AG10803 (cell line): ENCODE measurements at regions not wholly inside any gene's neighbourhood (a gene's known extent, or its start where the extent isn't known, plus 50 kb on each side); places are given as distances from the start of the nearest gene placed in this dataset.
A peak's percentile ranks its signal among the peaks of the same experiment; 100 is the strongest.
"Not testable (repeated sequence)": the region's sequence is repeated elsewhere in the genome, so short reads cannot be mapped to it uniquely, and the experiment has no call there.

Experiments used
- DNase-seq: peaks from one replicate; pipeline ENCODE4 v3.0.0; 2010; ENCODE audit warnings: low read depth
- H3K4me3 ChIP-seq: 2 replicates; pipeline ENCODE4 v1.5.1; 2011; ENCODE audit warnings: mild to moderate bottlenecking, low read length, control low read depth
- TF ChIP-seq, protein P1 (sequence below): conservative IDR thresholded peaks from 2 replicates; pipeline ENCODE4 v1.5.1; 2011; ENCODE audit warnings: mild to moderate bottlenecking, low read length, control low read depth, inconsistent platforms

DNA sequence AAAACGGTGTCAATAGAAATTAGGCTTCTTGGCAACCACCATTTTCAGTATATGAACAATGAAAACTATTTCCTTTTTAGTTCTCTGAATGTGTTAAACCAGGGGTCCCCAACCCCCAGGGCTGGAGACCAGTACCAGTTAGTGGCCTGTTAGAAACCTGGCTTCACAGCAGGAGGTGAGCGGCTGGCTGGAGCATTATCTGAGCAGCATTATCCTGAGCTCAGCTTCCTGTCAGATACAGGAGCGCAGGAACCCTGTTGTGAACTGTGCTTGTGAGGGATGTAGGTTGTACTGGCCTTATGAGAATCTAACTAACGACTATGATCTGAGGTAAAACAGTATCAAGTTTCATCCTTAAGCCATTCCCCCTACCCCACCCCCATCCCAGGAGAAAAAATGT lies 328.7 kb downstream of the ZBBX start:
- no peak overlapping the region for H3K4me3 ChIP-seq
- DNase-seq, result no peak
- TF ChIP-seq, protein P1, sequence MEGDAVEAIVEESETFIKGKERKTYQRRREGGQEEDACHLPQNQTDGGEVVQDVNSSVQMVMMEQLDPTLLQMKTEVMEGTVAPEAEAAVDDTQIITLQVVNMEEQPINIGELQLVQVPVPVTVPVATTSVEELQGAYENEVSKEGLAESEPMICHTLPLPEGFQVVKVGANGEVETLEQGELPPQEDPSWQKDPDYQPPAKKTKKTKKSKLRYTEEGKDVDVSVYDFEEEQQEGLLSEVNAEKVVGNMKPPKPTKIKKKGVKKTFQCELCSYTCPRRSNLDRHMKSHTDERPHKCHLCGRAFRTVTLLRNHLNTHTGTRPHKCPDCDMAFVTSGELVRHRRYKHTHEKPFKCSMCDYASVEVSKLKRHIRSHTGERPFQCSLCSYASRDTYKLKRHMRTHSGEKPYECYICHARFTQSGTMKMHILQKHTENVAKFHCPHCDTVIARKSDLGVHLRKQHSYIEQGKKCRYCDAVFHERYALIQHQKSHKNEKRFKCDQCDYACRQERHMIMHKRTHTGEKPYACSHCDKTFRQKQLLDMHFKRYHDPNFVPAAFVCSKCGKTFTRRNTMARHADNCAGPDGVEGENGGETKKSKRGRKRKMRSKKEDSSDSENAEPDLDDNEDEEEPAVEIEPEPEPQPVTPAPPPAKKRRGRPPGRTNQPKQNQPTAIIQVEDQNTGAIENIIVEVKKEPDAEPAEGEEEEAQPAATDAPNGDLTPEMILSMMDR, result no peak

DNA sequence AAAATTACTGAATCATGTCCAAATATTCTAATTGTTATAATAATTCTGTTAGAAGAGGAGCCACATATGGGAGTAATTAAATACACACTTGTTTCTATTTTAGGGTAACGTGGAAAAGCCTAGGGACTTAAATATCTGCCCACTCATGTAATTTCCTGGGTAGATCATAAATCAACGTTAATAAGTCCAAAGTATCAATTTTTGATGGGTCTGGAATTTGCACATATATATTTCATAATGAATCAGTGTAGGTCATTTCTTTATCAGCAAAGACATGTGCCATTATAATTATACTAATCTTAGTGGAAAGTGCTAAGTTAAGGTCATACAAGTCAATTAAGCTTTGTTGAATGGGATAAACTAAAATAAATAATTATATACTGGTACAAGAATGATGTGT lies 346.2 kb downstream of the ZBBX start:
- TF ChIP-seq, protein P1, result no peak
- no peak overlapping the region for H3K4me3 ChIP-seq
- DNase-seq, result no peak

DNA sequence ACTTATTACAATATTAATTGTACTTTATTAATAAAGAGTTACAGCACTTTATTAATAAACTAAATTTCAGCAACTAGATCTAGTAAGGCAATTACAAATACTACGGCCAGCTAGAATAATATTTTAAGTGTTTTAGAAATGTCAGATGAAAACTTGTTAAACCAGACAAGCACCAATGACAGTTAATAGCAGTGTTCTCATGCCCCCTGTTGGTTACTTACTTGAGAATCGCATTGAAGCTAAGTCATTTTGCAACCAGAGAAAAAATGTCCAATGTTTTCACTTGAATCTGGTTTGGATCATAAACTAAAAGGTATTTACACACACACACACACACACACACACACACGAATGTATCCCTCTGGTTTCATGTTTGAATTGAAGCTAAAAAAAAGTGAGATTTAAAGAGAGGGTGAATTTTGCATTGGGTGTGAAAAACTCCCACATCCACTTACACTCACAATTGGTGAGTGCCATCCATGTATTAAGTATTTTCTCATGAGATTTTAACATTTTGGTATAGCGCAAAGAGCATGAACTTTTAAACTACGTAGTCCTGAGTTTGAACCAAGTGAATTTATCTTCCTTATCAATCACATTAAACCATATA lies 347.7 kb downstream of the ZBBX start:
- TF ChIP-seq, protein P1, result peak; percentile 19; the same call in 1 of the 2 replicates
- DNase-seq, result peak; percentile 6
- no peak overlapping the region for H3K4me3 ChIP-seq

DNA sequence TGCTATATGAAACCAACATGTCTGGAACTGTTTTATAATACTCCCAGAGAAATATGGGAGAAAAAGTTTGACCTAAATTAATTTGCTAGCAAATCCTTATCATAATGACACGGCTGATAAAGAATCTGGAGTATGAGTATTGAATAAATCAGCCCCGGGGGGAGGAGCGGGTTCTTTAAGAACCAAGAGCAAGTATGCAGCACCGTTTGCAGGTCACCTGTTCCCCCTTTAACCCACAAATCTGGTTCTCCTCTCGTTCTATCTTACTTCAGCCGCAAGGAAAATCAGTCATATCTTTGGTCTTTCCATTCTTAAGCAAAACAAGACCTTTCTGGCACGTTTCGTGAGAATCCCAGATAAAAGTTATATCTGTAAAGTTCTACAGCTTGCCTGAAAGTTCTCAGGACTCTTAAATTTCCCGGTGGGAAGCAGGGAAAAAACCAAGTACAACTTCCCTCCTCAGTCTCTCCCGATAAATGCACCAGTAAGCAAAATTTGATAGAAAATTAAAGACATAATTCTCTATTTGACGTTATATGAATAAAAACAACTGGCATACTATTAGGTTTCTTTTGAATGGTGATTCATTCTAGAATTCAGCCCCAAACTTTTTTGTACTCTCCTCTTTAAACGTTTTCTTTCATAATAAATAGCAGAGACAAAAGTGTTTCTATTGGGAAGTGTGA lies 348.6 kb downstream of the ZBBX start:
- TF ChIP-seq, protein P1, result no peak
- DNase-seq, result no peak
- H3K4me3 ChIP-seq, result no peak overlapping the region

DNA sequence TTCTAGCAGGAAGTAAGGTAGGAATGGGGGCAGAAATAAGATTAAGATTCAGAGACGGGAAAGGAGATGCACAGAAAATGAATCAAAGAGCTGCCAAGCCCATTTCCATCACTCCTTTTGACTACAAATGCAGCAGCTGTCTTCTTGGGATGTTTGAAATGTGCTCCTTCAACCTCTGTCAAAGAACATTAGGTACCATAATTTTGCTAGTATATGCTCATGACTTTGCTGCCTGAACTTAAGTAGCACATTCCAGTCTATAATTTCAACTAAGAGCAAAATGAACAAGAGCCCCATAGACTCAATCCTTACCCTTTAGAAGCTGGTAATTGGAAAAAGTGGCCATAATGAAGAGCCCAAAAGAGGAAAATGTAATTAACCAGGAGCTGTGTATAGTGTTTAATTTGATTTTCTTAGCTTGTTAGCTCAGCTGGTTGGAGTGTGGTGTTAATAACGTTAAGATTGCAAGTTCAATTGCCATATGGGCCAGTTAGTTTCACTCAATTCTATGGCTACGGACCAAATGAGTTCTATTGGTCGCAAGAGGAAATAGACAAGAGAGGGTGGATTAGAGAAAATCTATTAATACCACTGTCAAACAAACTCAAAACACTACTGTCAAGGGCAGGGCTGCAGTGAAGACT lies 349.9 kb downstream of the ZBBX start:
- DNase-seq, result no peak
- TF ChIP-seq, protein P1, result no peak
- H3K4me3 ChIP-seq, result no peak overlapping the region

DNA sequence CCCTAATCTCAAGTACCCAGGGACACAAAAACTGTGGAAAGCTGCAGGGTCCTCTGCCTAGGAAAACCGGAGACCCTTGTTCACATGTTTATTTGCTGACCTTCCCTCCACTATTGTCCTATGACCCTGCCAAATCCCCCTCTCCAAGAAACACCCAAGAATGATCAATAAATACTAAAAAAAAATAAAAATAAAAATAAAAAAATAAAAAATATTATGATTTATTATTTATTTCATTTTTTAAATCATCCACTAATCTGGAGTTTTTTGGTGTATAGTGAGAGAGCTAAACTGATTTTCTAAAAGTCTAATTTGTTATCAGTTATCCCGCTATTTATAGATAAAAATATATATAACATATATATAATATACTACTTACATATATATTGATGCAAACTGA lies 360.6 kb downstream of the ZBBX start:
- H3K4me3 ChIP-seq, DNase-seq: not testable (repeated sequence)

DNA sequence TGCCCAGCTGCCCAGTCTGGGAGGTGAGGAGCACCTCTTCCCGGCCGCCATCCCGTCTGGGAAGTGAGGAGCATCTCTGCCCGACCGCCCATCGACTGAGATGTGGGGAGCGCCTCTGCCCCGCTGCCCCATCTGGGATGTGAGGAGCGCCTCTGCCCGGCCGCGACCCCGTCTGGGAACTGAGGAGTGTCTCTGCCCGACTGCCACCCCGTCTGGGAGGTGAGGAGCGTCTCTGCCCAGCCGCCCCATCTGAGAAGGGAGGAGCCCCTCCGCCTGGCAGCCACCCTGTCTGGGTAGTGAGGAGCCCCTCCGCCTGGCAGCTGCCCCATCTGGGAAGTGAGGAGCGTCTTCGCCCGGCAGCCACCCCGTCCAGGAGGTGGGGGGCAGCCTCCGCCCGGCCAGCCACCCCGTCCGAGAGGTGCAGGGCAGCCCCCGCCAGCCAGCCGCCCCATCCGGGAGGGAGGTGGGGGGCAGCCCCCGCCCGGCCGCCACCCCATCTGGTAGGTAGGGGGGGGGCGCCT lies 361.4 kb downstream of the ZBBX start:
- not testable (repeated sequence) for DNase-seq, H3K4me3 ChIP-seq

DNA sequence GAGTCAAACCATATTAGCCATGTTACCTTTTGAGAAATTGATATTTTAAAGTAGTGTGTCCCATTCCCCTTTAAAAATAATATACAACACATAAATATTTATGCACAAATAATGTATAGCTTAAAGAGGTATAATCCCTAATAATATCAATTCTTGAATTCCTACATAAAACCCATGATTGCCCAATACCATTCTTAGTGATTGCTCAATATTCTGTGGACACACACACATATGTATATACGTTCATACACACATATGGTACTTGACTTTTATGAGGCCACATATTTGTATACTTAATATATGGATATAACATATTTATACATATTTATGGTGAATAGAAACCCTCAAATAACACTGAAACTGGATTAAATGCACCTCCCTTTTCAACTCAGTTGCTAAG lies 367.4 kb downstream of the ZBBX start:
- TF ChIP-seq, protein P1, result no peak
- DNase-seq, result no peak
- H3K4me3 ChIP-seq, result no peak overlapping the region
